Keratinocyte (primary cell): ENCODE measurements at regions not wholly inside any gene's neighbourhood (a gene's known extent, or its start where the extent isn't known, plus 50 kb on each side); places are given as distances from the start of the nearest gene placed in this dataset.

Experiments
- DNase-seq: peaks from one replicate; pipeline ENCODE4 v3.0.0-alpha.2; 2011; ENCODE audit warnings: low read depth, missing footprints, low spot score
- FAIRE-seq: peaks from 2 replicates; lab custom pipeline; 2011; peaks lifted over from hg19 to GRCh38; lab: Jason Lieb, UNC
- H2AFZ ChIP-seq: 2 replicates; pipeline ENCODE4 v1.6.0; 2012; ENCODE audit warnings: low read length, control low read depth, inconsistent platforms; ENCODE audit not compliant: control insufficient read depth
- H3K27ac ChIP-seq: 2 replicates; pipeline ENCODE4 v1.5.1; 2011; ENCODE audit warnings: low read length; ENCODE audit not compliant: control insufficient read depth, insufficient read depth
- H3K27me3 ChIP-seq: 3 replicates; pipeline ENCODE4 v1.6.0; 2011; ENCODE audit warnings: low read length; ENCODE audit not compliant: control insufficient read depth, insufficient read depth; ENCODE audit errors: extremely low read depth
- H3K36me3 ChIP-seq, 2 experiments: 2 replicates in 1 of 2; 3 replicates in 1 of 2; pipeline ENCODE4 v1.5.1; 2011; ENCODE audit warnings: low read length in 2 of 2, mild to moderate bottlenecking in 1 of 2; ENCODE audit not compliant: control insufficient read depth in 2 of 2, insufficient read depth in 2 of 2; ENCODE audit errors: extremely low read depth in 1 of 2
- H3K4me1 ChIP-seq: 3 replicates; pipeline ENCODE4 v1.5.1; 2011; ENCODE audit warnings: low read length; ENCODE audit not compliant: control insufficient read depth, insufficient read depth; ENCODE audit errors: extremely low read depth
- H3K4me2 ChIP-seq: 3 replicates; pipeline ENCODE4 v1.6.0; 2011; ENCODE audit warnings: low read depth, low read length; ENCODE audit not compliant: control insufficient read depth, insufficient read depth; ENCODE audit errors: extremely low read depth
- H3K4me3 ChIP-seq, 3 experiments: fragments of 200-600 bp in 1 of 3; sonication (generic) in 1 of 3; 2 replicates in 2 of 3; 3 replicates in 1 of 3; pipeline ENCODE4 v1.5.1; 2011 to 2016; ENCODE audit warnings: low read length in 3 of 3, mild to moderate bottlenecking in 3 of 3, control low read depth in 2 of 3, inconsistent platforms in 1 of 3, low read depth in 1 of 3, mixed read lengths in 1 of 3, mixed run types in 1 of 3, moderate library complexity in 1 of 3; ENCODE audit not compliant: control insufficient read depth in 2 of 3, insufficient read depth in 2 of 3; ENCODE audit errors: extremely low read depth in 1 of 3
- H3K79me2 ChIP-seq: 2 replicates; pipeline ENCODE4 v1.6.0; 2012; ENCODE audit warnings: low read length; ENCODE audit not compliant: control insufficient read depth, insufficient read depth
- H3K9ac ChIP-seq: 3 replicates; pipeline ENCODE4 v1.6.0; 2011; ENCODE audit warnings: low read length; ENCODE audit not compliant: control insufficient read depth, insufficient read depth; ENCODE audit errors: extremely low read depth
- H3K9me1 ChIP-seq: 3 replicates; pipeline ENCODE4 v1.6.0; 2011; ENCODE audit warnings: low read length; ENCODE audit not compliant: control insufficient read depth, insufficient read depth; ENCODE audit errors: extremely low read depth
- H3K9me3 ChIP-seq: 2 replicates; pipeline ENCODE4 v1.5.1; 2012; ENCODE audit warnings: low read depth, low read length; ENCODE audit not compliant: control insufficient read depth
- H4K20me1 ChIP-seq: 3 replicates; pipeline ENCODE4 v1.6.0; 2011; ENCODE audit warnings: low read length; ENCODE audit not compliant: control insufficient read depth, insufficient read depth; ENCODE audit errors: extremely low read depth
- CTCF ChIP-seq, 3 experiments: IDR thresholded peaks in 1 of 3; conservative IDR thresholded peaks in 1 of 3; optimal IDR thresholded peaks in 1 of 3; 2 replicates in 2 of 3; 3 replicates in 1 of 3; pipeline versions ENCODE3 to v1.5.1; 2011; ENCODE audit warnings: low read length in 3 of 3, mild to moderate bottlenecking in 3 of 3, moderate library complexity in 2 of 3, control low read depth in 1 of 3, inconsistent platforms in 1 of 3; ENCODE audit not compliant: insufficient read depth in 2 of 3; ENCODE audit errors: extremely low read depth in 1 of 3
- EZH2 ChIP-seq: IDR thresholded peaks from one replicate; pipeline ENCODE4 v1.6.1; 2012; ENCODE audit warnings: inconsistent platforms, mild to moderate bottlenecking, low read length, moderate library complexity
- dilution Hi-C: fragments of 300-500 bp; cut with MboI; formaldehyde crosslinking; loops from one replicate; pipeline ENCODE4 v1.7.0; 2020; ENCODE audit warnings: low sequenced_read_pairs; ENCODE audit not compliant: extremely low pct_ligation_motif_present

GRCh38 chr9:36730414-36730813, 157.7 kb downstream of the MELK start:
- dilution Hi-C loops = no loop called here
- FAIRE-seq = no peak

DNA sequence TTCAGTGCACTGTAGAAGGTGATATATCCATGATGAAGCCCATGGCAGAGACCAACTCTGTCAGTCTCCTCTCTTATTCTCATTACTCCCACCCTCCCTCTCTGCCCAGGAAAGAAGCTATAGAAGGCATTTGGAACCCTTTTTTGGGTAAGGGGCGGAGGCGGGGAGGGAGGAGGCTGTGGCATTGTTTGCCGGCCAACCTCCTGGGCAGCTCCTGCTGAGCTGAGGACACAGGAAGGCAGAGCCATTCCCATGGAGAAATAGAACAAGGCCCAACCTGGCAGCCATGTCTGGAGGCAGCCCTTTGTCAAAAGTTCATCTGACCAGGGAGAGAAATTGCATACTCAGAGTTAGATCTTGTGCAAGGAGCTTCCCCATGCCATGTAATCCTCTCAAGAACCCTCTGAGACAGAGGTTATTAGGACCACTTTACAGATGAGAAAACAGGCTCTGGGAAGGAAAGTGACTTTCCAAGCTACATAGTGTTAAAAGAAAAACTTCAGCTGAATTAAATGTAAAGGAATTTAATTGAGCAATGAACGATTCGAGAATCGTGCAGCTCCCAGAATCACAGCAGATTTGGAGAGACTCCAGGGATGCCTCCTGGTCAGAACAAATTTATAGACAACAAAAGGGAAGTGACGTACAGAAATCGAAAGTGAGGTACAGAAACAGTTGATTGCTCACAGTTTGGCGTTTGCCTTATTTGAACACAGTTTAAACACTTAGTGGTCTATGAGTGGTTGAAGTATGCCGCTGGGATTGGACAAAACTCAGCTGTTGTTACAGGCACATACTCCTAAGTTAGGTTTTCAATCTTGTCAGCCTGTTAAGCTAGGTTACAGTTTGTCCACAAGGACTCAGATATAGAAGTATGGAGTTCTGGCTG, 158.6 kb downstream of the MELK start:
- Histone ChIP-seq H3K79me2 (no peaks in the 10 kb centered on the region), H3K4me1 (no peaks in the 10 kb centered on the region), H3K27me3 (no peaks in the 10 kb centered on the region), H3K9me3 (no peaks in the 10 kb centered on the region), H3K4me2 (no peak overlapping the region), H3K27ac (no peak overlapping the region), H3K9ac (no peak overlapping the region), H4K20me1 (no peaks in the 10 kb centered on the region), H3K4me3 (no peak overlapping the region), H2AFZ (no peak overlapping the region), H3K9me1 (no peaks in the 10 kb centered on the region), H3K36me3 (no peaks in the 10 kb centered on the region)
- dilution Hi-C loops = no loop called here
- no peak for TF ChIP-seq EZH2
- no peak for TF ChIP-seq CTCF (optimal IDR thresholded peaks at IDR 0.05 in 1 of 3, IDR thresholded peaks at IDR 0.05 in 1 of 3, conservative IDR thresholded peaks at IDR 0.05 in 1 of 3; ENCODE audit: extremely low read depth in 1 of 3, insufficient read depth in 2 of 3, low read length in 3 of 3)
- FAIRE-seq (no peak), DNase-seq (no peak)

More at GRCh38 chr9:36730414-36730813, 157.7 kb downstream of the MELK start:
- no peak overlapping the region for H3K27ac ChIP-seq
- no peaks in the 10 kb centered on the region for H3K9me3 ChIP-seq
- H3K79me2 ChIP-seq = no peaks in the 10 kb centered on the region
- no peak overlapping the region for H3K4me2 ChIP-seq
- H3K9ac ChIP-seq = no peak overlapping the region
- H3K36me3 ChIP-seq = no peaks in the 10 kb centered on the region
- no peaks in the 10 kb centered on the region for H4K20me1 ChIP-seq
- H3K4me3 ChIP-seq = no peak overlapping the region
- TF ChIP-seq CTCF (optimal IDR thresholded peaks at IDR 0.05 in 1 of 3, IDR thresholded peaks at IDR 0.05 in 1 of 3, conservative IDR thresholded peaks at IDR 0.05 in 1 of 3; ENCODE audit: extremely low read depth in 1 of 3, insufficient read depth in 2 of 3, low read length in 3 of 3) (no peak), EZH2 (no peak)
- H3K27me3 ChIP-seq = no peaks in the 10 kb centered on the region
- no peaks in the 10 kb centered on the region for H3K9me1 ChIP-seq
- H3K4me1 ChIP-seq = no peaks in the 10 kb centered on the region
- no peak overlapping the region for H2AFZ ChIP-seq
- no peak for DNase-seq
